IPS-15b (cell line): ENCODE measurements at regions not wholly inside any gene's neighbourhood (a gene's known extent, or its start where the extent isn't known, plus 50 kb on each side); places are given as distances from the start of the nearest gene placed in this dataset.

ENCODE experiments used
- H3K27me3 ChIP-seq: one replicate; pipeline ENCODE4 v1.6.1; 2013; ENCODE audit warnings: low read length; ENCODE audit not compliant: control insufficient read depth, insufficient read depth
- H3K36me3 ChIP-seq: one replicate; pipeline ENCODE4 v1.6.1; 2013; ENCODE audit warnings: low read length; ENCODE audit not compliant: control insufficient read depth, insufficient read depth
- H3K4me1 ChIP-seq: one replicate; pipeline ENCODE4 v1.6.1; 2013; ENCODE audit warnings: mild to moderate bottlenecking, low read length; ENCODE audit not compliant: control insufficient read depth, insufficient read depth
- H3K4me3 ChIP-seq: one replicate; pipeline ENCODE4 v1.5.1; 2013; ENCODE audit warnings: low read depth, low read length
- H3K9ac ChIP-seq: one replicate; pipeline ENCODE4 v1.6.1; 2013; ENCODE audit warnings: low read depth, mild to moderate bottlenecking, low read length
- H3K9me3 ChIP-seq: one replicate; pipeline ENCODE4 v1.6.1; 2013; ENCODE audit warnings: mild to moderate bottlenecking, low read length; ENCODE audit not compliant: control insufficient read depth, insufficient read depth

DNA sequence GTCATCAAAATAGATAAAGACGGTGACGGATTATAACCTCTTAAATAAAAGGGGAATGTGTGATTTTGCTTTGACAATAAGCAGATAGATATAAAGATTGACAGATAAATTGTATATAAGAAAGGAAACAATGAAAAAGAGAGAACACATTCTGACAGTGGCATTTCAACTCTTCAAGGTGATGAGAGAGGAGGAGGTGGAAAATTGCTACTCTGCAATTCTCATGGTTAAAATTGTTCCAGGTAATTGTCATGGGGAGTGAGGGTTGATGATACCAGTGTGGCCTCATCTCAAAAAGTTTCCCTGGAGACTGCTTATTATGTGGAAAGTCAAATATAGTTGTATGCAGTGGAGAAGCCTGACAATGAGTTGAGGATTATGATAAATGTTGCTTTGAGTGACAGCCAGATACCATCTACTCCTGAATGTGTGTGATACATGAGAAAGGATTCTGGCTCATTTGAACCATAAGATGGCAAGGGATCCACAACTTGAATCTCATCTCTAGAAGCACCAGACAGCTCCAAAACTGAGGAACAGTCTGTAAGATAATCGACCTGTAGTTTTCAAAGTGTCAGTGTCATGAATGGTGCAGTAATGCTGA, 1290.6 kb upstream of the CDH8 start:
- H3K9me3 ChIP-seq: no peaks in the 10 kb centered on the region
- H3K36me3 ChIP-seq: no peaks in the 10 kb centered on the region
- no peak overlapping the region for H3K4me3 ChIP-seq
- no peak overlapping the region for H3K9ac ChIP-seq
- H3K27me3 ChIP-seq: no peaks in the 10 kb centered on the region
- no peaks in the 10 kb centered on the region for H3K4me1 ChIP-seq

DNA sequence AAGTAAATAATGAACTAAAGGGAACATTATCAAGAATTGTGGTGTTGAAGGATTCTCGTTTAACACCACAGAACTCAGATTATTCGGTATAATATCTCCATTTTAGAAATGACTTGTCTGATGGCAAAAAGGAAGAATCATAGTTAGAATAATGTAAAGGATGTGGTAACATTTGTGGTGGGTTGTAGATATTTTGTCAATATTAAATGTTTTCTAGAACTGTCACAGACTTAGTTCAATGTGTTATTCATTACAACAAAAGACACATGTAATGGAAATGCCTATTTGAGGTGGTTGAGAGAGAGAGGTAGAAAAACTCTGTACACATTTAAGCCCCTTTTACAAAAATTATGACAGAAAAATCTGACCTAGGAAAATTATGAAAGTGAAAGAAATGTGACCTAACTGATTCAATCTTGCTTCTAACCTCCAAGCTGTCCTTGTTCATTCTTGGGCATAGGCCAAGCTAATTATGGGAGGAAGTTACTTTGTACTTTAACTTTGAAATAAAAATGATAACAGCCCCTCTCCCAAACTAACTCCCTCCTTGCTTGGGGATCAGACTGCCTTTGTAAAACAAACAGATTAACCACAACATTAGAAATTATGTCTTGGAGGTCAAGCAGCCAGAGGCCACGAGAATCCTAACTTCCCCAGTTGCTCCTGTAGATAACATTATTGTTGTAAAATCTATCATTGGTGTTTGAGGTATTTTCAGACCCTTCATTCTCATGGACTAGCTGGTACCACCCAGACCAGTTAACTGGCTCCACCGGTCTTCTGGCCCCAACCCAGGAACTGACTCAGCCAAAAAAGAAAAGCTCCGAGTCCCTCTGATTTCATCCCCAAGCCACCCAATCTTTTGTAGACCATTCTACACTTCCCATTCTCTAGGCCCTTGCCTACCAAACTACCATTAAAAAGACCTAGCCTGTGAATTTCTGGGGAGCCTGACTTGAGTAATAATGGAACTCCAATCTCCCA, 1287.8 kb upstream of the CDH8 start:
- H3K4me3 ChIP-seq: no peak overlapping the region
- no peak overlapping the region for H3K9ac ChIP-seq
- H3K36me3 ChIP-seq: no peaks in the 10 kb centered on the region
- no peaks in the 10 kb centered on the region for H3K27me3 ChIP-seq
- no peaks in the 10 kb centered on the region for H3K4me1 ChIP-seq
- no peaks in the 10 kb centered on the region for H3K9me3 ChIP-seq

DNA sequence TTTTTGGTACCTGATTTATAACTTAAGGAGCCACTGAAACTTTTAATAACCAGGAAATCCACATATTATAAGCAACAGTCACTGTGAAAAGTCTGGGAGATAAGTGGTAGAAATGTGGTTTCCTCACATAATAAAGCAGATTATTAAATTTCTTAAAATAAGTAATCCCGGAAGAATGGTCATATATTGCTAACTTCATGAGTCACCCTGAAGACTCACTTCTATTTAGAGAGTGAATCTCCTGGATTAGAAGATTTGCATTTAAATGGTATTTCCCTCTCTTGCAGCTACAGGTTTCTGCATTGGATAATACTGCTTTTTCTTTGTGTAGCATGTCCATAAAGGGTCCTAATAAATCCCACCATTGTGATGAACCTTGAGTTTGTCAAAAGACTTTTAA, 1286.8 kb upstream of the CDH8 start:
- Histone ChIP-seq H3K27me3 (no peaks in the 10 kb centered on the region), H3K4me3 (no peak overlapping the region), H3K9me3 (no peaks in the 10 kb centered on the region), H3K36me3 (no peaks in the 10 kb centered on the region), H3K9ac (no peak overlapping the region), H3K4me1 (no peaks in the 10 kb centered on the region)

DNA sequence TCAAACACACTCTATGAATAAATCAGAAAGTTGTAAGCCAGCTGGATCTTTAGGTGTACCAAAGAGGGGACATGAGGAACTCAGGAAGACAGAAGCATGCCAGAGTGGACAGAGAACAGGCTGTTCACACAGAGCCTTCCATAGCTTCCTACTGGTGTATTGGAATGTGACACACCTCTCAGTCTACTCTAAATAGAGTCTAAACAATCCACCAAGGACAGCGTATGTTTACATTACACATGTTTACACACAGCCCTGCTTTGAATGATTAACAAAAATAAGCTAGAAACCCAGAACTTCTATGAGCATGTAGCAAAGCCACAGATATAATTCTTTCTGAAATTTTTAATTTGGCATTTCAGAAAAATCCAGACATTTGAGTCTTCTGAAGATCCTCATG, 1279.0 kb upstream of the CDH8 start:
- no peaks in the 10 kb centered on the region for H3K9me3 ChIP-seq
- H3K9ac ChIP-seq: no peak overlapping the region
- no peak overlapping the region for H3K4me3 ChIP-seq
- H3K27me3 ChIP-seq: no peaks in the 10 kb centered on the region
- H3K4me1 ChIP-seq: no peaks in the 10 kb centered on the region
- no peaks in the 10 kb centered on the region for H3K36me3 ChIP-seq

DNA sequence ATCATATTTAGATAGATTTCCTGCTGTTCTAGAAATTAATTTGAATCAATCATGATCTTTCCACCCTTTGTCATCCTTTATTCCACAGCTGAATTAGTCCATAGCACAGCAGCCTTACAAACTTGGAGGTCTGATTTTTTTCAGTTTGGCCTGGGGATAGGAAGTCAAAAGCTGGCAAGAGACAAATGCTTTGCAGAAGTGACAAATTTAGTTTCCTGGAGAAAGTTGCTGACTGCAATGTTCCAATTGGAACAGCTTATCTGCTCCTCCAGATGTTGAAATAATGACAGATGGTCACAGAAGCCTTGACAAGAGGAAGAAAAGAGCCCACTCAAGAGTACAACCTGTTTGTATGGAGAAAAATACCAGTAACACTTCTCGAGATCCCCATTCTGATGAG, 1276.1 kb upstream of the CDH8 start:
- Histone ChIP-seq H3K36me3 (no peaks in the 10 kb centered on the region), H3K4me3 (no peak overlapping the region), H3K4me1 (no peaks in the 10 kb centered on the region), H3K9me3 (no peaks in the 10 kb centered on the region), H3K27me3 (no peaks in the 10 kb centered on the region), H3K9ac (no peak overlapping the region)

DNA sequence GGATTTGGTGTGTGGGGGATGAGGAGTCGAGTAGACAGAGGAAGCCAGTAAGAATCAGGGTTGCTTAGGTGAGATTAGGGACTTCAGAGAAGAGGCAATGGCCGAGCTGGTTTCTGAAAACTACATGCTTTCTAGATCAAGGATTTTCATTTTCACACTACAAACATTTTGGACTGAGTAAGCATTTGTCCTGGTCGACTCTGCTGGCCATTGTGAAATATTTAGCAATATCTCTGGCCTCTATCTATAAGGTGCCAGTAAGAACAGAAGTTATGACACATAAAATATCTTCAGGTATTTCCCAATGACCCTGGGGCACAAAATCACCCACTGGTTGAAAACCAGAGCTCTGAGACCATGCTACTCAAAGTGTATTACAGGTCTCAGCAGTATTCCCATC, 1275.1 kb upstream of the CDH8 start:
- H3K27me3 ChIP-seq: no peaks in the 10 kb centered on the region
- no peaks in the 10 kb centered on the region for H3K4me1 ChIP-seq
- H3K9me3 ChIP-seq: no peaks in the 10 kb centered on the region
- no peak overlapping the region for H3K4me3 ChIP-seq
- H3K36me3 ChIP-seq: no peaks in the 10 kb centered on the region
- H3K9ac ChIP-seq: no peak overlapping the region

DNA sequence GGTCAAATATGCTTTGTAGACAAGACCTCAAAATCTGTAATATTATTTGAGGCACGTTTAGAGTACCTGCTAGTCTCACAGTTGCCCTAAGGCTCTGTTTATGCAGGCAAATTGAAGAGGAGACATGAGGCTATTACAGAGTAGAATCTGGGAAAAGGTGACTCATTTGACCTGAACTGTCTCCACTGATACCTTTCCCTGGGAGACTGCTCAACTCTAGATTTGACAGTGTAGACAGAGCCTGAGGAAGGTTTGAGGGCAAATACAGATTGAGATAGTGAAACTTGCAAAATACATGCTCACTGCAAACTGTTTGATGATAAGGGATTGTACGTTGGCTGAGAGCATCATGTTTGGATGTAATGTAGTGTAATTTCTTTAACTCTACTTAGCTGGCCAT, 1266.6 kb upstream of the CDH8 start:
- Histone ChIP-seq H3K9ac (no peak overlapping the region), H3K36me3 (no peaks in the 10 kb centered on the region), H3K4me1 (peaks cover 16% of the 10 kb centered on the region), H3K27me3 (no peaks in the 10 kb centered on the region), H3K4me3 (no peak overlapping the region), H3K9me3 (no peaks in the 10 kb centered on the region)

DNA sequence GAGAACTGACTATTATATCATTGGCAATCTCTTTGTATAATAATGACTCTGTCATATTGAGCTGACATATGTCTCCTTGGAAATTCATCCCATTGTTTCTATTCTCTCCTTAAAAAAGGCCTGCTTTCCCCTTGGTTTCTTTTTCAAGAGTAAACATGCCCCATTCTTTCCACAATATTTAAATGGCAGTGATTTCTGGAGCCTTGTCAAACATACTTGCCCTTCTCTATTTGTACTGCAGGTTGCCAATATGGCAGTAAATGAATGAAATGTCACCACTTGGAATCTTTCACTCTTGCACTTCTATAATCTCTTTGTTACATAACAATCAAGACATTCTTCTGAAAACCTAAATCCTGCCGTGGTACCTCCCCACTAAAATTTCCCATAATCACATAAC, 1265.1 kb upstream of the CDH8 start:
- Histone ChIP-seq H3K4me1 (peaks cover 16% of the 10 kb centered on the region), H3K9ac (no peak overlapping the region), H3K9me3 (no peaks in the 10 kb centered on the region), H3K27me3 (no peaks in the 10 kb centered on the region), H3K4me3 (no peak overlapping the region), H3K36me3 (no peaks in the 10 kb centered on the region)

DNA sequence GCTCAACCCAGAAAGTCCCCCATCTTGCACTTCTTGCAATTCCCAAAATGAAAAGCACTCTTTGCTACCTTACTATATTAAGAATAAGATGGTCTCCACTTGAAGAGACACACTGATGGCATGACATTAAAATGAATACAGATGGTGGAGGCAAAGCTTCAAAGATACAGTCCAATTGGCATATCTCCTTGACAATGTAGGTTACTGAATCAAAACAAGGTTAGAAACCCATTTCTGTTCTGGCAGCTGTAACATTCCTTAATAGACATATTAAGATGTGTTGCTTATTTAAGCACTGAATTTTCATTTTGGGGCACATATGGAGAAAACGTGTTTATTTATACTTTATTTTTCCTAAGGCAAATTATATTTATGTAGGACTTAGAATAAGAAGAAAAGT, 1262.8 kb upstream of the CDH8 start:
- Histone ChIP-seq H3K36me3 (no peaks in the 10 kb centered on the region), H3K4me3 (no peak overlapping the region), H3K9me3 (no peaks in the 10 kb centered on the region), H3K4me1 (peaks cover 10% of the 10 kb centered on the region), H3K9ac (no peak overlapping the region), H3K27me3 (no peaks in the 10 kb centered on the region)

DNA sequence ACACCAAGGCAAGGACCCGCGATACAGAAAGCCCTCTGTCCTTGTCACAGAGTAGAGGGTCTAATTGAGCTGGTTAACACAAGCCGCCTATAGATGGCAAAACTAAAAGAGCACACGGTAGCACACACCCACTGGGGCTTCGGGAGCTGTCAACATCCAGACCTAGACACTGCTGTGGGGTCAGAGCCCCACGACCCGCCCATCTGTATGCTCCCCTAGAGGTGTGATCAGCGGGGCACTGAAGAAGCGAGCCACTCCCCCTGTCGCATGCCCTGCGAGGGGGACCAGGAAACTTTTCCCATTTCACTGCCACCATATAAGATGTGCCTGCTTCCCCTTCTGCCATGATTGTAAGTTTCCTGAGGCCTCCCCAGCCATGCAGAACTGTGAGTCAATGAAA, 1255.8 kb upstream of the CDH8 start:
- Histone ChIP-seq H3K4me1 (no peaks in the 10 kb centered on the region), H3K4me3 (no peak overlapping the region), H3K9ac (no peak overlapping the region), H3K9me3 (no peaks in the 10 kb centered on the region), H3K27me3 (no peaks in the 10 kb centered on the region), H3K36me3 (no peaks in the 10 kb centered on the region)

DNA sequence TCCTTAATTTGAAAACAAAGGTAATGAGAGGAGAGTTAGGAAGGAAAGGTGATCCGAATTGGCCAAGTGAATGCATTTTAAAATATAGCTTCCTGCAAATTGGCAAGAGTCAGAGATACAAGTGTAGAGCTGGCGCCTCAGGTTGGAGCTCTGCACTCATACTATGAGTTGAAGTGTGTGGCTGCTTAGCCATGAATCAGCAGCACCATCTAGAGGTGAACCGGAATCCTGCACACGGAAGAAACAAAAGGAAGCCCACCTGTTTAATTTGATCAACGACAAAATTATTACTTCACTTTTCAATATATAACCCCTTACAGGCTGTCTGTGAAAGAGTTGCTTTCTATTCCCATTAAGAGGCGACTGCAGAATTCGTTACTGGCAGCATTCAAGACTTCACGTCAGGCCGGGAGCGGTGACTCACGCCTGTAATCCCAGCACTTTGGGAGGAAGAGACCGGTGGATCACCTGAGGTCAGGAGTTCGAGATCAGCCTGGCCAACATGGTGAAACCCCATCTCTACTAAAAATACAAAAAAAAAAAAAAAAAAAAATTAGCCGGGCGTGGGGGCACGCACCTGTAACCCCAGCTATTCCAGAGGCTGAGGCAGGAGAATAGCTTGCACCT, 1253.7 kb upstream of the CDH8 start:
- Histone ChIP-seq H3K4me3 (no peak overlapping the region), H3K4me1 (no peaks in the 10 kb centered on the region), H3K9ac (no peak overlapping the region), H3K36me3 (no peaks in the 10 kb centered on the region), H3K27me3 (no peaks in the 10 kb centered on the region), H3K9me3 (no peaks in the 10 kb centered on the region)

DNA sequence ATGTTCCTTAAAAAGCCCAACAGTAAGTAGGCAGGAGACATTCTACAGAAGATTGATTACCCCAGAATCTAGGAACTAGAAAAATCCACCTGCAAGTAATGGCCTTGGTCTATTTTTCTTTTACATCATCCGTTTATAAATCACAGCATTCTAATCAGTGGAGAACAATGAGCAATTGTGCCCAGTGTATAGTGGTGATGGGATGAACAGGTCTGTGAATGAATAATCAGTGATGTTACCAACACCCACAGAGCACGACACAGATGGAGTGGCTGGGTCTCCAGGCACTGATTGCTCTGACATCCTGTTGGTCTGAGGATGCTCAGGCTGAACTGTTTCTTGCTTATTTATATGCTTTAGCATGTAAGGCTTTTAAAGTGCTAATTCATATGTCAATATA, 1251.2 kb upstream of the CDH8 start:
- Histone ChIP-seq H3K4me1 (no peaks in the 10 kb centered on the region), H3K36me3 (no peaks in the 10 kb centered on the region), H3K4me3 (no peak overlapping the region), H3K9ac (no peak overlapping the region), H3K9me3 (no peaks in the 10 kb centered on the region), H3K27me3 (no peaks in the 10 kb centered on the region)
